Skin of body (tissue), 1 donor: ENCODE measurements at regions not wholly inside any gene's neighbourhood (a gene's known extent, or its start where the extent isn't known, plus 50 kb on each side); places are given as distances from the start of the nearest gene placed in this dataset.
"Not testable (repeated sequence)": the region's sequence is repeated elsewhere in the genome, so short reads cannot be mapped to it uniquely, and the experiment has no call there.

Experiments
- DNase-seq: peaks from one replicate; lab custom pipeline; 2025; lab: John Stamatoyannopoulos, UW

DNA sequence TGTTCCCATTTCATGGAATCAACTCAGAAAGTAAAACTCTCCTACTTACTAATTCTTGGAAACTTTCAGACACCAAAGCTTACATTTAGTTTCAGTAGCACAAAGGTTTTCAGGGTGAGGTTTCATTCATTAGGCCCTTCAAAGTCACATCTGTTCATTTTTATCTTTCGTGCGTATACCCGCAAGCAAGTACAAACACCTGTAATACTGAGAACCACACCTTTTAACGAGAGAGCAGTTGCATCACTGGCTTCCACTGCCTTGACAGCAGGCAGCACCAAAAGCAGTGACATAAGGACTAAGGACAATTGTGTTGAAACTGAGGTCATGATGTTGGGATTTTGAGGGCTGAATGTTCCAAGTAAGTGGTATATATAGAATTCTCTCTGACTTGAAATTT lies 60.5 kb downstream of the GOLGA6L22 start:
- not testable (repeated sequence) for DNase-seq

DNA sequence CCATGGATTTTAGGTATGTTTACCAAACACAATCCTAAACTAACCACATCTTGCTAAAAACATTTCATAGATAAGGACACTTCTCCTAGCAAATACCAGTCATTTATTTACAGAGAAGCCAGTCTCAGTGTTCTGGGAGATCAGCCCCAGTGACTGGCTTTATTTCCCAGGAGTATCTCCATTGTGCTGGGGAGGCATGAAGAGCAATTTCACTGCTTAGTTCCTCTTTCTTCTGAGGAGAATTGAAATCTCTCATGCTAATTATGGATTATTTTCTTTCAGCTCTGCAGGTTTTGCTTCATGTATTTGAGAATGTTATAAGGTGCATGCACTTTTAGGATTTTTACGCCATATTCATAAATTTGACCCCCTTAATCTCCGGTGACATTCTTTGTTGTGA lies 67.8 kb downstream of the GOLGA6L22 start:
- not testable (repeated sequence) for DNase-seq

- not testable (repeated sequence) for DNase-seq
These were observed 68.3 kb downstream of the GOLGA6L22 start for GRCh38 chr15:22527016-22527415.

GRCh38 chr15:22529200-22529599 lies 70.5 kb downstream of the GOLGA6L22 start:
- not testable (repeated sequence) for DNase-seq

GRCh38 chr15:22559701-22560100 lies 101.0 kb downstream of the GOLGA6L22 start:
- DNase-seq: not testable (repeated sequence)

DNA sequence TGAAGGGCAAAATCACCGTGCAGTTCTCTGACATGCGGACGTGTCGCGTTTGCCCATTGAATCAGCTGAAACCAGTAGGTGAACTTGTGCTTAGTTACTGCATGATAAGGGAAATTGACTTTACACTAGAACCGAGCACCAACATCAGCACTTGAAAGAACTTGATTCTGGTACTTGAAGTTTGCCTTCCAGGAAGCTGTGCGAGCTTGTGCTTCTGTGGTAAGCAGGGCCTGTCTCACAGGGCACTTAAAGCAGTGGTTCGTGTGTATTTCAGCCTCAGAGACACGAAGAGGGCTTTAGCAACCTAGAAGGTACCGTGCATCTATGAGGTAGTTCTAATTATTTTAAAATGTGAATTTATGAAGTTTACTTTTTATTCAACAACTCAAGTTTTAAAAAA lies 103.0 kb downstream of the GOLGA6L22 start:
- DNase-seq: not testable (repeated sequence)

DNA sequence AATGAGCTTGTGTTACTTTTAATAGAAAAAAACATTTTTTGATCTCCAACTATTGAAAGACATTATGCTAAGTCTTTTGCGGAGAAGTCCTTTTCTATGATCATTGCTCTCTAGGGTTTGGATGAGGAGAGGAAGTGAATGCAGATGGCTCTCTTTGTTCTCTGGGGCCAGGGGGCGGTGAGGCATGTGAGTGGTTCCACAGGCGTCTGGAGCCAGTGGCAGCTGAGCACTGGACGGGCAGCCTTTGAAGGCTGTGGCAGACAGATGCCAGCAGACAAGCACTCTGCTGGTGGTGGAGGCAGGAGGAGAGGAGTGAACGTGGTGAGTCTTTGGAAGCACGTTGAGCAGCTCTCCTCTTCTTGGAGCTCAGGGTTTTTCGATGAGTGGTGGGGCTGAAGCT lies 107.8 kb downstream of the GOLGA6L22 start:
- DNase-seq: not testable (repeated sequence)

DNA sequence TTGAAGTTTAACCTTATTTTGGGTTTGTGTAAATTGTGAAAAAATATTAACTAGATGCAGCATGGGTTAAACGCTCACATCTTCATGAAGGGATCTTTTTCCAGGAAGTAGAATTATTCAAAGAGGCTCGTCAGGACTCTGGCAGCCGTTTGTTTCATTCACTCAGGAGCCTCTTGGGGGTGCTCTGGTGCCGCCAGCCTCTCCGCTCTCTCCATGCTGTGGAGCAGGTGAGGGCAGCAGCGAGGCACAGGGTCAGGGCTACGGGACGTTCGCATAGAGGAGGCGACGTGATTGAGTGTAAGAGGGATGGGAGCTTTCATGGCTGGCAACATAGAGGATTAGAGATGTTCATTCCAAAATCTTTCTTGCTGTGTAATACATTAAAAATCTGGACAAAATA lies 110.8 kb downstream of the GOLGA6L22 start:
- not testable (repeated sequence) for DNase-seq

- not testable (repeated sequence) for DNase-seq
These were observed 113.5 kb downstream of the GOLGA6L22 start for GRCh38 chr15:22572152-22572735.

DNA sequence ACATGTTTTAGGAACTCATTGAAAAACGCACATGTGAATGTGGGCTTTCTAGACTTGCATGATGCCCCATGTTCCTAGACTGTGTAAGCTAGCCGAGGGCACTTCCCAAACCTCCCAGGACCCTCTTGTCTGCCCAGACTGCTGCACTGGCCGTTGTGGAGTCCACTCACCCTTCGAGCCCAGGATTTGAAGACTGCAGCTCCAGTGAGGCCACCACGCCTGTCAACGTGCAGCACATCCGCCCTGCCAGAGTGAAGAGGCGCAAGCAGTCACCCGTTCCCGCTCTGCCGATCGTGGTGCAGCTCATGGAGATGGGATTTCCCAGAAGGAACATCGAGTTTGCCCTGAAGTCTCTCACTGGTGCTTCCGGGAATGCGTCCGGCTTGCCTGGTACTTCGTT lies 114.1 kb downstream of the GOLGA6L22 start:
- not testable (repeated sequence) for DNase-seq

- not testable (repeated sequence) for DNase-seq
These were observed 119.1 kb downstream of the GOLGA6L22 start for GRCh38 chr15:22577828-22578227.

DNA sequence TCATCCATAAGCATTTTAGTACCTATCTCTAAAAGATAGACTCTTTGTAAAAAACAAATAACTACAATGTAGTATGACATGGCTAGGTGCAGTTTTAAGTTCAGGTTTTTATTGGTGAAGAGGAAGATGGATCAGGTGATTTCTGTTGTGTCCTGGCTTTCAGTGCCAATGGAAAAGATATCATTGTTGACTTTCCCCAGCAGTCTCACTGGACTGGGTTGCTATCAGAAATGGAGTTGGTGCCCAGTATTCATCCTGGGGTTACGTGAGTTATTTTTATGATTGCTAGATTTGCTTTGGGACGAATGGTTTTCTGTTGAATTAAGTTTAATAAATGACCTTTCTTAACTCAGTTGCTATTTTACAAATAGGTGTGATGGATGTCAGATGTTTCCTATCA lies 120.5 kb downstream of the GOLGA6L22 start:
- not testable (repeated sequence) for DNase-seq

DNA sequence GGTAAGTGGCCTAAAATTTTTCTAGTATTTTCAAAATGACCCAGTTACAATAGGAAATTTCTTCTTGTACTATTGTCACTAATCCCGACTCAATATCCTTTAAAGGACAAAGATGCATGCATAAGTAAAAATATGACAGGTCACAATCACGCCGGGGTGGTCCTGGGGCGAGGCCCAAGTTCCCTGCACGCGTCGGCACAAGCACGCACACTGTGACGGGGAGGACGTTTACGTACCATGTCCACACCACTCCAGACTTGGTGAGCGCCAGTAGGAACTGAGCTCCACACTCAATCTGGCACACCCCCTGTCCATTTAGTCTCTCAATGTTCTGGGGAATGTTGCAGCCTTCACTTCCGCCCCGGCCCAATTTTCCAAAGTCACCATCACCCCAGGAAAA lies 128.7 kb downstream of the GOLGA6L22 start:
- not testable (repeated sequence) for DNase-seq

DNA sequence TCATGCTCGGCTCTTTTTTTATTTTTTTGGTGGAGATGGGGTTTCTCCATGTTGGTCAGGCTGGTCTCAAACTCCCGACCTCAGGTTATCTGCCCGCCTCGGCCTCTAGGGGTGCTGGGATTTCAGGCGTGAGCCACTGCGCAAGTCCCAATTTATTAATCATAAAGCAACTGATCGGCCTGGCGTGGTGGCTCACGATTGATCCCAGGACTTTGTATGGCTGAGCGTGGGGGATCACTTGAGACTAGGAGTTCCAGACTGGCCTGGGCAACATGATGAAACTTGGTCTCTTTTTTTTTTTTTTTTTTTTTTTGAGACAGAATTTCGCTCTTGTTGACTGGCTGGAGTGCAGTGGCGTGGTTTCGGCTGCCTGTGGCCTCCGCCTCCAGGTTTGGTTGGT lies 139.8 kb downstream of the GOLGA6L22 start:
- not testable (repeated sequence) for DNase-seq

- DNase-seq: not testable (repeated sequence)
These were observed 141.0 kb downstream of the GOLGA6L22 start for GRCh38 chr15:22599526-22600320.

- not testable (repeated sequence) for DNase-seq
These were observed 158.3 kb downstream of the GOLGA6L22 start for GRCh38 chr15:22616976-22617375.

GRCh38 chr15:22631789-22632188 lies 154.7 kb upstream of the NIPA1 start:
- not testable (repeated sequence) for DNase-seq

DNA sequence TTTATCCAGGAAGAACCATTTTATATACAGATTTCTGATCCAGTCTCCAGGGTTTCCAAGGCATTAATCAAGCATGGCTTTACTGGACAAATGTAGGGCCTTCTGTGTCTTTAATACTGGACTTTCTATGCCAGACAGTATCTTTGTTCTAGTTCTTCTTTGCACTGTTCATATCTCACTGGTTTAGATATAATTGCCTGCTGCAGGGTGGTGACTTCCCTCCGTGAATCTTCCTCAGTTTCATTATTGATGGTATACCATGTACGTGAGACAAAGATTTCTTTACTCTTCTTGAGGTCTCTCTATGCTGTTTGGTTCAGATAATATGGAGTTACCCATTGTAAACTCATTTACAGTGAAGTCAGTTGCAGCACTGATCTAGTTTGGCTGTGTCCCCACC lies 146.5 kb upstream of the NIPA1 start:
- DNase-seq: not testable (repeated sequence)

DNA sequence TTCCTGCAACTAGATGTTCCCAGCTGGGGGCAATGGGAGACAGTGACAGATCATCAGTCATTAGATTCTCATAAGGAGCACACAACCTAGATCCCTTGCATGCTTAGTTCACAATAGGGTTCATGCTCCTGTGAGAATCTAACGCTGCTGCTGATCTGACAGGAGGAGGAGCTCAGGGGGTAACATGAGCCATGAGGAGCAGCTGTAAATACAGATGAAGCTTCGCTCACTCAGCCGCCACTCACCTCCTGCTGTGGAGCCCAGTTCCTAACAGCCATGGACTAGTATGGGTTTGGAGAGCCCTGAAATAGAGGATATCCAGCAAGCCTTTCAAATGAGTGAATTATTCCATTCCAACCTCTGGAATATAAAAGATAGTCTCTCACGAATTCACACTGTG lies 137.0 kb upstream of the NIPA1 start:
- DNase-seq: not testable (repeated sequence)

DNA sequence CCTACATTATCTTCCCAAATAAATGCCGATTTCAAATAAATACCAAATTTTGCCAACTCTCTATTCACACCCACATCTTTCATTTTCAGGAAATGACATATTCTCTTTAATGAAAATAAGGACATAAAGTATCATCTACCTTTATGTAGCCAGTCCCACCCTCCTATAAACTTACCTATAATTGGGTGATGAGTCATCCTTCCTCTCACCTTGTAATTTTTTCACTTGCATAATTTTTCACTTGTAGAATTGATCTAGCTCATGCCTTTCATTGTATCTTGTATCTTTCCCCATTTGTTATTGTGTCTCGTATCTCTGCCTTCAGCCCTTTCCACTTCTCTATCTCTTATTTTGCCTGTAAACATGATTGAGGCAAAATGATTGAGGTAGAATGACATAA lies 135.3 kb upstream of the NIPA1 start:
- not testable (repeated sequence) for DNase-seq

- DNase-seq: not testable (repeated sequence)
These were observed 122.0 kb upstream of the NIPA1 start for GRCh38 chr15:22664294-22665058.
